ENCODE measurements at regions not wholly inside any gene's neighbourhood (a gene's known extent, or its start where the extent isn't known, plus 50 kb on each side); places are given as distances from the start of the nearest gene placed in this dataset.
"Not testable (repeated sequence)": the region's sequence is repeated elsewhere in the genome, so short reads cannot be mapped to it uniquely, and the experiment has no call there.

DNA sequence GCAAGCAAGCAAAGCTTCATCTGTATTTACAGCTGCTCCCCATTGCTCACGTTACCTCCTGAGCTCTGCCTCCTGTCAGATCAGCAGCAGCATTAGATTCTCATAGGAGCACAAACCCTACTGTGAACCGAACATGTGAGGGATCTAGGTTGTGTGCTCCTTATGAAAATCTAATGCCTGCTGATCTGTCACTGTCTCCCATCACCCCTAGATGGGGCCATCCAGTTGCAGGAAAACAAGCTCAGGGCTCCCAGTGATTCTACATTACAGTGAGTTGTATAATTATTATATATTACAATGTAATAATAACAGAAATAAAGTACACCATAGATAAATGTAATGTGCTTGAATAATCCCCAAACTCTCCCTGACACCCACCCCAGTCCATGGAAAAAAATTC is 238.1 kb downstream of the CNTN3 start:
- H3K9me3 ChIP-seq (ENCODE audit: control insufficient read depth in 1 of 2, low read length in 2 of 2); H3K27me3 ChIP-seq (ENCODE audit: low read depth, low read length); H3K36me3 ChIP-seq (ENCODE audit: control insufficient read depth in 1 of 2, insufficient read depth in 2 of 2, low read length in 2 of 2); H3K4me3 ChIP-seq (ENCODE audit: low read depth in 1 of 2, low read length in 2 of 2); H3K27ac ChIP-seq (ENCODE audit: low read length); H3K4me1 ChIP-seq (ENCODE audit: control insufficient read depth in 1 of 2, insufficient read depth in 2 of 2, low read length in 2 of 2): not testable (repeated sequence)

DNA sequence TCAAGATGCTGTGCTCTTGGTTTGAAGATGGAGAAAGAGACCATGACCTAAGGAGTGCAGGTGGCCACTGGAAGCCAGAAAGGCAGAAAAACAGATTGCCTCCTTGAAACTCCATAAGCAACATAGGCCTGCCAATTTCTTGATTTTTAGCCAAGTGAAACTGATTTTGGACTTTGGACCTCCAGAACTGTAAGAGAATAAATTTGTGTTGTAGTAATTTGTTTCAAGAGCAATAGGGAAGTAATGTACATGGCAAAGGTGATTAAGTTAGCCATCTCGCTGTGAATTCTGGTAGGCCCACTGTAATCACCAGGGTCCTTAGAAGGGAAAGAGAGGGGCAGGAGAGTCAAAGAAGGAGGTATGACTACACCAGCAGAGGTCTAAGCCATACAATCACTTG is 238.8 kb downstream of the CNTN3 start:
- Histone ChIP-seq H3K36me3 (ENCODE audit: control insufficient read depth in 1 of 2, insufficient read depth in 2 of 2, low read length in 2 of 2) (no peaks in the 10 kb centered on the region), H3K27ac (ENCODE audit: low read length) (no peak overlapping the region), H3K9me3 (ENCODE audit: control insufficient read depth in 1 of 2, low read length in 2 of 2) (no peaks in the 10 kb centered on the region), H3K27me3 (ENCODE audit: low read depth, low read length) (no peaks in the 10 kb centered on the region), H3K4me3 (ENCODE audit: low read depth in 1 of 2, low read length in 2 of 2) (no peak overlapping the region), H3K4me1 (ENCODE audit: control insufficient read depth in 1 of 2, insufficient read depth in 2 of 2, low read length in 2 of 2) (no peaks in the 10 kb centered on the region)

DNA sequence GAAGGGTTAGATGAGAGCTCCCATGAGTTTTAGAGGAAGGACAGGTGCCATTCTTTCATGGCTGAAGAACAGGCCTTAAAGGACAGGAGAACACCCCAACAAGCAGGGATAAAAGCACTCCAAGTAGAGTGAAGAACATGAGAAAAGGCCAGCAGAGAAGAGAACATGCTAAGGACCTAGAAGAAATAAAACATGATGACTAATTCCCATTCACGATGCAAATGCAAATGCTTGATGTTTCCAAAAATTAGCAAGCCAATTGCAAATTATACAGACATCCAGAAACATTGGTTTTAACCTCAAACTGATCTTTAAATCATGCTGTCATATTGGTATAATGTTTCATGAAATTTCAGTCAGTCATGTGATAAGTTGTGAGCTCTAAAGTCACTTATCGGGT is 241.7 kb downstream of the CNTN3 start:
- Histone ChIP-seq H3K9me3 (ENCODE audit: control insufficient read depth in 1 of 2, low read length in 2 of 2) (no peaks in the 10 kb centered on the region), H3K27me3 (ENCODE audit: low read depth, low read length) (no peaks in the 10 kb centered on the region), H3K4me1 (ENCODE audit: control insufficient read depth in 1 of 2, insufficient read depth in 2 of 2, low read length in 2 of 2) (no peaks in the 10 kb centered on the region), H3K27ac (ENCODE audit: low read length) (no peak overlapping the region), H3K4me3 (ENCODE audit: low read depth in 1 of 2, low read length in 2 of 2) (no peak overlapping the region), H3K36me3 (ENCODE audit: control insufficient read depth in 1 of 2, insufficient read depth in 2 of 2, low read length in 2 of 2) (no peaks in the 10 kb centered on the region)

DNA sequence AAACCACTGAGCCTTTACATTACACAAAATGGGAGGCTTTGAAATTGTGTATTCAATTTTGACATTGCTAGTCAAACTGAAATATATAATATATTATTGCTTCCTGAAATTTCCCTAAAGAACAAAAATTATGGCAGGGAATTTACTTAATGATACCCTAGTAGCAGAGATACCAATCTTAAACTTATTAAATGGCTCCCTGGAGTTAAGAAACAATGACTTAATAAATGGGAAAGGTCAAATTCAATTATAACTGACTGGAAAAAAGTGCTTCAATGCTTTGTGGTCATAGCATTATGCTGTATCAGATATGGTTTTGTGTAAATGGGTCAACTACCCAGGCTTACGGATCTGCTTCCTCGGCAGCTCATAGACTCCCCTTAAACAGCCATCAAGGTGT is 244.1 kb downstream of the CNTN3 start:
- Histone ChIP-seq H3K4me3 (ENCODE audit: low read depth in 1 of 2, low read length in 2 of 2) (no peak overlapping the region), H3K27ac (ENCODE audit: low read length) (no peak overlapping the region), H3K36me3 (ENCODE audit: control insufficient read depth in 1 of 2, insufficient read depth in 2 of 2, low read length in 2 of 2) (no peaks in the 10 kb centered on the region)

DNA sequence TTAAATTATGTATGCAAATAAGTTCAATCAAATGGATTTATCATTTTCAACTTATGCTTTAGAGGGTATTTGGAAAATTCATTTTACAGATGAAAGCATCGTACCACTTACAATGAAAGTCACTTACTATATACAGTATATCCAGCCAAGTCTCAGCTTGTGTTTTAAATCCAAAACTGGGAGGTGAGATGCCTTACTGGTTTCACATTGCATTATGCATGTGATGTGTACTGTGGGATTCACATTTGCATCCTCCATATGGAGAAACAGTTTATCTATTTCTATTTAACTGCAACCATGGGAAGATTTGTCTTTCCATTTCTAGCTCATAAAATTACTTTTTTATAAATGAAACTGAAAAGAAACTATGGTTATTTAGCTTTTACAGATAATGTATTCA is 248.1 kb downstream of the CNTN3 start:
- H3K4me1 ChIP-seq (ENCODE audit: control insufficient read depth in 1 of 2, insufficient read depth in 2 of 2, low read length in 2 of 2) = no peaks in the 10 kb centered on the region

More for the DNA sequence above, 244.1 kb downstream of the CNTN3 start:
- Histone ChIP-seq H3K27me3 (ENCODE audit: low read depth, low read length) (no peaks in the 10 kb centered on the region), H3K4me1 (ENCODE audit: control insufficient read depth in 1 of 2, insufficient read depth in 2 of 2, low read length in 2 of 2) (no peaks in the 10 kb centered on the region), H3K9me3 (ENCODE audit: control insufficient read depth in 1 of 2, low read length in 2 of 2) (no peaks in the 10 kb centered on the region)

DNA sequence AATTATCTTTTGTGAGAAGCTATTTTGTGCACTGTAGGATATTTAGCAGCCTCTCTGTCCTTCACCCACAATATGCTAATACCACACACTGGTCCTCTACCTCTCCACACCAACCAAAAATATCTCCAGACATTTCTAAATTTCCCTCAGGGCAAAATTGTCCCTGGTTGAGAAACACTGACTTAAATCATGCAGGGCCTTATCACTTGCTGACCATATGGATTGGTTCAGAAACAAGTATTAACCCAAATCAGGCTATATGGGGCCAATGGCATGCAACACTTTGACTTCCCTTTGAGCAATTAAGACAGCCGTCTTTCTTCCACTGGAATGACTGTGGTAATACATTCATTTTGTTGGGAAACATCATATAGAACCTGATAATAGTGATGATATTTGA is 251.1 kb downstream of the CNTN3 start:
- Histone ChIP-seq H3K4me3 (ENCODE audit: low read depth in 1 of 2, low read length in 2 of 2) (no peak overlapping the region), H3K9me3 (ENCODE audit: control insufficient read depth in 1 of 2, low read length in 2 of 2) (no peaks in the 10 kb centered on the region), H3K27me3 (ENCODE audit: low read depth, low read length) (no peaks in the 10 kb centered on the region), H3K27ac (ENCODE audit: low read length) (no peak overlapping the region), H3K4me1 (ENCODE audit: control insufficient read depth in 1 of 2, insufficient read depth in 2 of 2, low read length in 2 of 2) (no peaks in the 10 kb centered on the region), H3K36me3 (ENCODE audit: control insufficient read depth in 1 of 2, insufficient read depth in 2 of 2, low read length in 2 of 2) (no peaks in the 10 kb centered on the region)

More for the DNA sequence above, 248.1 kb downstream of the CNTN3 start:
- no peaks in the 10 kb centered on the region for H3K36me3 ChIP-seq (ENCODE audit: control insufficient read depth in 1 of 2, insufficient read depth in 2 of 2, low read length in 2 of 2)
- no peak overlapping the region for H3K4me3 ChIP-seq (ENCODE audit: low read depth in 1 of 2, low read length in 2 of 2)
- H3K9me3 ChIP-seq (ENCODE audit: control insufficient read depth in 1 of 2, low read length in 2 of 2) = no peaks in the 10 kb centered on the region
- H3K27me3 ChIP-seq (ENCODE audit: low read depth, low read length) = no peaks in the 10 kb centered on the region
- H3K27ac ChIP-seq (ENCODE audit: low read length) = no peak overlapping the region

DNA sequence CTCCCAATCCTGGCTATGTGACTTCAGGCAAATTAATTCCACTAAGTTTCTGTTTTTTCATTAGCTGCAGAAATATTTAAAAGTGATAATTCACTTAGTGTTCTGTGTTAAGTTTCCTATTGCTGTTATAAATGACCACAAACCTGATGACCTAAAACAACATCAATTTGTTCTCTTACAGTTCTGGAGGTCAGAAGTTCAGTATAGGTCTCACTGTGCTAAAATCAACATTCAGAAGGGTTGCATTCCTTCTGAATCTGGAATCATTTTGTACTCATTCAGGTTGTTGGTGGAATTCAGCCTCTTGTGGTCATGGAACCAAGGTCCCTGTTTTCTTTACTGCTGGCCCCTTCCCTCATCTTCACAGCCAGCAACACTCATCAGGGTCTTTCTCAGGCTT is 254.1 kb downstream of the CNTN3 start:
- no peaks in the 10 kb centered on the region for H3K36me3 ChIP-seq (ENCODE audit: control insufficient read depth in 1 of 2, insufficient read depth in 2 of 2, low read length in 2 of 2)
- H3K4me1 ChIP-seq (ENCODE audit: control insufficient read depth in 1 of 2, insufficient read depth in 2 of 2, low read length in 2 of 2) = no peaks in the 10 kb centered on the region
- no peaks in the 10 kb centered on the region for H3K27me3 ChIP-seq (ENCODE audit: low read depth, low read length)
- H3K27ac ChIP-seq (ENCODE audit: low read length) = no peak overlapping the region
- H3K9me3 ChIP-seq (ENCODE audit: control insufficient read depth in 1 of 2, low read length in 2 of 2) = no peaks in the 10 kb centered on the region
- no peak overlapping the region for H3K4me3 ChIP-seq (ENCODE audit: low read depth in 1 of 2, low read length in 2 of 2)

DNA sequence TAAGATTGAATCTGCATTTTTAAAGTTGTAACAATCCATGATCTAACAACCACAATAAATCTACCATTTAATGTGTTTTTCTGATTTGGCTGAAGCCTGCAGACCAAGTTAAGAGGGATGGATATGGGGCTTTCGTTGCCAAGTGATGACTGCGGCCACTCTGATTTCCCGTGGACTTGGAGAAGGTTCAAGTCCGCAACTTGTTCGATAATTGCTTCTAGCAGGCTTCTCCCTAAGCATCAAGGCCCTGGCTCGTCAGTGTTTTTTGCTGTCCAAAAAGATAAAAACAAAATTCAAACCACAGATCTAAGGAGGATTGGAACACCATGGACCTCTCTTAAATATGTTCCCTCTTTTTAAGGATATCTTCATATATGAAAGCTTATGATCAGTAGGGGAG is 256.6 kb downstream of the CNTN3 start:
- Histone ChIP-seq H3K4me1 (ENCODE audit: control insufficient read depth in 1 of 2, insufficient read depth in 2 of 2, low read length in 2 of 2) (no peaks in the 10 kb centered on the region), H3K9me3 (ENCODE audit: control insufficient read depth in 1 of 2, low read length in 2 of 2) (no peaks in the 10 kb centered on the region), H3K4me3 (ENCODE audit: low read depth in 1 of 2, low read length in 2 of 2) (no peak overlapping the region), H3K27me3 (ENCODE audit: low read depth, low read length) (no peaks in the 10 kb centered on the region), H3K27ac (ENCODE audit: low read length) (no peak overlapping the region), H3K36me3 (ENCODE audit: control insufficient read depth in 1 of 2, insufficient read depth in 2 of 2, low read length in 2 of 2) (no peaks in the 10 kb centered on the region)

DNA sequence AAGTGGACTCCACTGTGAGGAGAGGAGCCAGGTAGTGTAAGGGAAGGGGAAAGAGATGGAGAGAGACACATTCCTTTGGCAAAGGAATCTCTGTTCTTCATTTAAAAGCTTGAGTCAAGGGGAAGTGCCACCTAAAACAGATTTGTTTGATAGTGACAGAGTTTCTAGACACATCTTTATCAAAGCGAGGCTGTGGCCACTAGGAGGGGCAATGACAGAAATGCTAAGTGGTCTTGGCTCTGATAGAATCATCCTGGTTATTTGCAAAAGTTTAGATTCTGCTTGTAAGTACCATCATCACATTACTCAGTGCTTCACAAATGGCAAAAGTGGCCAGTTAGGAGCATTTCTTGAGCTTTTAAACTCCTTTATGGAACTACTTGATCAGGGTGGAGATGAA is 261.4 kb downstream of the CNTN3 start:
- Histone ChIP-seq H3K9me3 (ENCODE audit: control insufficient read depth in 1 of 2, low read length in 2 of 2) (no peaks in the 10 kb centered on the region), H3K36me3 (ENCODE audit: control insufficient read depth in 1 of 2, insufficient read depth in 2 of 2, low read length in 2 of 2) (no peaks in the 10 kb centered on the region), H3K4me3 (ENCODE audit: low read depth in 1 of 2, low read length in 2 of 2) (no peak overlapping the region), H3K27ac (ENCODE audit: low read length) (no peak overlapping the region), H3K4me1 (ENCODE audit: control insufficient read depth in 1 of 2, insufficient read depth in 2 of 2, low read length in 2 of 2) (no peaks in the 10 kb centered on the region), H3K27me3 (ENCODE audit: low read depth, low read length) (no peaks in the 10 kb centered on the region)

DNA sequence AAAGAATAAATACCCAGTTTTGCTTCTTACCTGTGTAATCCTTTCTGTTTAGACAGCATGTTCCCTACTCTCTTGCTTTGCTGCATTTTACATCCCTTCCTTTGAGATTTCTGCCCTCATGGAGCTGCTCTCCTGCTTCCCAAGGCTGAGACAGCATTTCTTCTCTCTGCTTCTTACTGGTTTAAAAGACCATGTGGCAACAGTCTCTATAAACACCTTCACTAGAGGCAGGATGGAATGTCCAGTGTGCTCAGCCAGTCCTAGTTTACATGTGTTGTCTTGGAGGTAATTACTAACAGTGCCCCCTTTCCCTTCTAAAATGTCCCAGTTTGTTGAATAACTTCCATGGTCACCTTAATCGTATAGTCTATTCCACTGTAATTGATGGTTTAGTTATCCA is 262.3 kb downstream of the CNTN3 start:
- no peaks in the 10 kb centered on the region for H3K4me1 ChIP-seq (ENCODE audit: control insufficient read depth in 1 of 2, insufficient read depth in 2 of 2, low read length in 2 of 2)
- no peaks in the 10 kb centered on the region for H3K27me3 ChIP-seq (ENCODE audit: low read depth, low read length)
- no peak overlapping the region for H3K4me3 ChIP-seq (ENCODE audit: low read depth in 1 of 2, low read length in 2 of 2)
- no peak overlapping the region for H3K27ac ChIP-seq (ENCODE audit: low read length)
- no peaks in the 10 kb centered on the region for H3K36me3 ChIP-seq (ENCODE audit: control insufficient read depth in 1 of 2, insufficient read depth in 2 of 2, low read length in 2 of 2)
- H3K9me3 ChIP-seq (ENCODE audit: control insufficient read depth in 1 of 2, low read length in 2 of 2) = no peaks in the 10 kb centered on the region

DNA sequence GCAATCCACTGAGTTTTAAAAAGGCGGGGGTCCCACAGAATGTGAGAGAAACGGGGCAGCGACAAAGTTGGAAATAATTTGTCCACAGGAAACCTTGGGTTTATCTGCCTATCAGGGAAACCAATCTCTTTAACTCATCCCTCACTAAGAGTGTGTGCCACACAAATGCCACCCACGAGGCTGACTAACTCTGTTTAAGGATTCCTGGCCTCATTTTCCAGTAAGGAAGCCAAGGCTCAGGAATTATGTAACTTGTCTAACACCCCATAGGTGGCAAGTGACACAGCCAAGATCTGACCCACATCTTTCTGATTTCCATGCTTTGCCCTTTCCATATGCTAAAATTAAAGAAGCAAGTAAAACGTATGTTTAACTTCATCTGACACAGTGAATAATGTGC is 263.2 kb downstream of the CNTN3 start:
- Histone ChIP-seq H3K9me3 (ENCODE audit: control insufficient read depth in 1 of 2, low read length in 2 of 2) (no peaks in the 10 kb centered on the region), H3K27ac (ENCODE audit: low read length) (no peak overlapping the region), H3K4me1 (ENCODE audit: control insufficient read depth in 1 of 2, insufficient read depth in 2 of 2, low read length in 2 of 2) (no peaks in the 10 kb centered on the region), H3K4me3 (ENCODE audit: low read depth in 1 of 2, low read length in 2 of 2) (no peak overlapping the region), H3K36me3 (ENCODE audit: control insufficient read depth in 1 of 2, insufficient read depth in 2 of 2, low read length in 2 of 2) (no peaks in the 10 kb centered on the region), H3K27me3 (ENCODE audit: low read depth, low read length) (no peaks in the 10 kb centered on the region)

DNA sequence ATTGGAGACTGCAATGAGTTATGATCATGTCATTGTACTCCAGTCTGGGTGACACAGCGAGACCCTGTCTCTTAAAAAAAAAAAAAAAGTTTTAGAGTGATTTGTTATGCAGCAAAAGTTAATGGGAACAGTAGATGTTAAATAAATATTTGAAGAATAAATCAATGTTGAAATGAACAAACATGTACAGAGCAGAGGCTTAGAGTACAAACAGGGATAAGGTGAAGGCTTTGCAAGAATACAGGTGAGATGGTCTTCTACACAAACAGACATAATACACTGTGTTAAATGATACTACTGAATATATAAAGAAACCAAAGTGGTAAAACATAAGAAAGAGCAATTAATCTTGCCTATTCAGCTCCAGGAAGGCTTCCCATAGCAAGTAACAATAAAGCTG is 265.4 kb downstream of the CNTN3 start:
- no peaks in the 10 kb centered on the region for H3K9me3 ChIP-seq (ENCODE audit: control insufficient read depth in 1 of 2, low read length in 2 of 2)
- no peaks in the 10 kb centered on the region for H3K36me3 ChIP-seq (ENCODE audit: control insufficient read depth in 1 of 2, insufficient read depth in 2 of 2, low read length in 2 of 2)
- no peaks in the 10 kb centered on the region for H3K27me3 ChIP-seq (ENCODE audit: low read depth, low read length)
- H3K27ac ChIP-seq (ENCODE audit: low read length) = no peak overlapping the region
- H3K4me3 ChIP-seq (ENCODE audit: low read depth in 1 of 2, low read length in 2 of 2) = no peak overlapping the region
- H3K4me1 ChIP-seq (ENCODE audit: control insufficient read depth in 1 of 2, insufficient read depth in 2 of 2, low read length in 2 of 2) = no peaks in the 10 kb centered on the region

Data from muscle layer of duodenum (tissue), 2 donors.